ENCODE measurements at regions not wholly inside any gene's neighbourhood (a gene's known extent, or its start where the extent isn't known, plus 50 kb on each side); places are given as distances from the start of the nearest gene placed in this dataset.

- TF ChIP-seq, protein P1, sequence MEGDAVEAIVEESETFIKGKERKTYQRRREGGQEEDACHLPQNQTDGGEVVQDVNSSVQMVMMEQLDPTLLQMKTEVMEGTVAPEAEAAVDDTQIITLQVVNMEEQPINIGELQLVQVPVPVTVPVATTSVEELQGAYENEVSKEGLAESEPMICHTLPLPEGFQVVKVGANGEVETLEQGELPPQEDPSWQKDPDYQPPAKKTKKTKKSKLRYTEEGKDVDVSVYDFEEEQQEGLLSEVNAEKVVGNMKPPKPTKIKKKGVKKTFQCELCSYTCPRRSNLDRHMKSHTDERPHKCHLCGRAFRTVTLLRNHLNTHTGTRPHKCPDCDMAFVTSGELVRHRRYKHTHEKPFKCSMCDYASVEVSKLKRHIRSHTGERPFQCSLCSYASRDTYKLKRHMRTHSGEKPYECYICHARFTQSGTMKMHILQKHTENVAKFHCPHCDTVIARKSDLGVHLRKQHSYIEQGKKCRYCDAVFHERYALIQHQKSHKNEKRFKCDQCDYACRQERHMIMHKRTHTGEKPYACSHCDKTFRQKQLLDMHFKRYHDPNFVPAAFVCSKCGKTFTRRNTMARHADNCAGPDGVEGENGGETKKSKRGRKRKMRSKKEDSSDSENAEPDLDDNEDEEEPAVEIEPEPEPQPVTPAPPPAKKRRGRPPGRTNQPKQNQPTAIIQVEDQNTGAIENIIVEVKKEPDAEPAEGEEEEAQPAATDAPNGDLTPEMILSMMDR (conservative IDR thresholded peaks at IDR 0.05) = no peak
- H3K27ac ChIP-seq = no peak overlapping the region
Measured at GRCh38 chrX:149208307-149208706, 296.8 kb downstream of the IDS start.

- TF ChIP-seq, protein P1 (conservative IDR thresholded peaks at IDR 0.05) = no peak
- no peak overlapping the region for H3K27ac ChIP-seq
Measured at GRCh38 chrX:149207518-149207917, 297.6 kb downstream of the IDS start.

DNA sequence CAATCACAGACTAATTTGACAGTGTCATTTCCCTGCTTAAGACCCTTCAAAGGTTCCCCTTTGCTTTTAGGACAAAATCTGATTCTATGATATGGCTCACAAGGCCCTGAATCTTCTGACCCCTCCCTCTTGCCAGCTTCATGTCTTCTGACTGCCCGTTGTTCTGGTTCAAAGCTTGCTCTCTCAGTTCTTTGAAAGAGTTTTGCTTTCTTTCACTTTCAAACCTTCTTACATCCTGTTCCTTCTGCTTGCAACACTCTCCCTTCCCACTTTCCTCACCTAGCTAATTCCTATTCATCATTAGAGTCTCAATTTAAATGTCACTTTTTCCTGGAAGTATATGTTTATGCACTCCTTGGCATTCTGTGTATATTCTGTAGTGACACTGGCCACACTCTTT, 299.2 kb downstream of the IDS start:
- no peak overlapping the region for H3K27ac ChIP-seq

DNA sequence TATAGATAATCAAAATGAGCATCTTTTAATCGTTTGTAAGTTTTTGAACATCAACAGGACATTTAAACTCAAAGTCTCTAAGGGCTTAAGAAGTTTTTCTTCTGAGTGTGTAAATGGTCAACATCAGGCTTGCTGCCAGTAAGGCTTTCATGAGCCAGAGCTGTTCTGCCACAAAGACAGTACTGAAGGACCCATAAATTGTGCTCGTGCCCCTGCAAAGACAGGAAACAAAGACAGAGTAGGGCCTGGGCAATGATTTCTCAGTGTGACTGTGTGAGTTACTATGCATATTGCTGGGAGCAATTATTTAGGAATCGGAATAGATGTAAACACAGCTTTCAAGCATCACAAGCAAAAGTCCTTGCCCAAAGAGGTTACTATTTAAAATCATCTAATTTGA, 300.0 kb downstream of the IDS start:
- TF ChIP-seq, protein P1 (conservative IDR thresholded peaks at IDR 0.05) = no peak
- no peak overlapping the region for H3K27ac ChIP-seq

More for the DNA sequence above, 299.2 kb downstream of the IDS start:
- TF ChIP-seq, protein P1 (conservative IDR thresholded peaks at IDR 0.05) = no peak

GRCh38 chrX:149199734-149200133, 305.4 kb downstream of the IDS start:
- TF ChIP-seq, protein P1 (conservative IDR thresholded peaks at IDR 0.05) = no peak
- H3K27ac ChIP-seq = no peak overlapping the region

- TF ChIP-seq, protein P1 (conservative IDR thresholded peaks at IDR 0.05) = no peak
- H3K27ac ChIP-seq = no peak overlapping the region
Measured at GRCh38 chrX:149198980-149199732, 305.9 kb downstream of the IDS start.

DNA sequence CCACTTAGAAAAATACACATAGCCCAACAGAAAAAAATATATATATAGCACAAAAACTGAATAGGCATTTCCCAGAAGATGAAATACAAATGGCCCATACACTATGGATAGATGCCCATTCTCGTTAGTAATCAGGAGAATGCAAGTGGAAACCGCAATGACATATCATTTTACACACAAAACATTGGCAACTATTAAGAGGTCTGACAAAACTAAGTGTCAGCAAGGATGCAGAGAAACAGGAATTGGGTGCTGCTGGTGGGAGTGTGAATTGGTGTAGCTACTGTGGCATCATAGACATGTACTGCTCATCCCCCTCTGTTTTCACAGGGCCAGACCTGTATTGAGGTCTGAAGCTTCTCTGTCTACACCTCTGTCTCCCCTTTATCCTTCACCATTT, 320.0 kb downstream of the IDS start:
- no peak overlapping the region for H3K27ac ChIP-seq
- TF ChIP-seq, protein P1 (conservative IDR thresholded peaks at IDR 0.05) = no peak
